Umbilical cord (tissue), 1 donor: ENCODE measurements at regions not wholly inside any gene's neighbourhood (a gene's known extent, or its start where the extent isn't known, plus 50 kb on each side); places are given as distances from the start of the nearest gene placed in this dataset.

ENCODE experiments used
- DNase-seq: peaks from one replicate; pipeline ENCODE4 v3.0.0-alpha.2; 2015; ENCODE audit warnings: low spot score

DNA sequence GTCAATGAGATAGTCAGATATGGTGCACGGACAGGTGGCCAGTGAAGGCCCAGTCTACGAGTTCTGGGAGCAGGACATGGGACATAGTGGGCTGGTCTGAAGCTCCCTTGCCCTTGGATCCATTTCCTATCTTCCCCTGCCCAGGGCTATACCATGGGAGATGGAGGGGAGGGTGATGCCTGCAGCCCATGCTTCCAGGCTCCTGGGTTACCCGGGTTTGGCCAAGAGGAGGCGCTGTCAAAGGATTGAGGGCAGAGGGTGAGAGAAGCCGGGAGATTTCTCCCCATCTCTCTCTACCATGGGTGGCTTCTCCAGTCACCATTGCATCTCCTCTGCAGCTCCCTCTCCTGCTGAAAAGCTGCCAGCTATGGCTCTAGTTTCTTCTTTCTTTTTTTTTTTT, 52.8 kb upstream of the LHX5 start:
- DNase-seq, result no peak

DNA sequence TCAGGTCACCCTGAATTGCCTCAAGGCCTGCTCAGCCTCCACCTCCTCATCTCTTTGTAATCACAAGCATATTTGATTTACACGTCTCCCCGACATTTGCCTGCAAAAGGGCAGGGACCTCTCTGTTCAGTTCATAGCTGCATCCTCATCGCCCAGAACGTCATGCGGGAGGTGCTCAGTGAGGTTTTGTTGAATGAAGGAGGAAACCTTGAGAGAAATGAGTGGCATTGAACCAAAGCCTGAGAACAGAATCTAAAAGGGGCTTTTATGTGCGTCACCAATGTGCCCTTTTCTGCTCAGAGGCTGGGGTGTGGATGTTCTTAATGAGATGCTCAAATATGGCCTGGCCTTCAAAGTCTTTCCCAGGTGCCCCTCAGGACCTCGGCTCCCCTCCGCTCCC, 50.0 kb upstream of the LHX5 start:
- no peak for DNase-seq
